Breast epithelium (tissue), 3 donors: ENCODE measurements at regions not wholly inside any gene's neighbourhood (a gene's known extent, or its start where the extent isn't known, plus 50 kb on each side); places are given as distances from the start of the nearest gene placed in this dataset.

Experiments
- CTCF ChIP-seq, 3 donors: fragments of 450-650 bp; IDR thresholded peaks; one replicate each; pipeline ENCODE4 v1.5.1; 2016 to 2017; ENCODE audit warnings: antibody characterized with exemption in 3 of 3, mild to moderate bottlenecking in 3 of 3, moderate library complexity in 3 of 3
- POLR2A ChIP-seq: fragments of 450-650 bp; IDR thresholded peaks from one replicate; pipeline ENCODE4 v1.6.1; 2016; ENCODE audit warnings: antibody characterized with exemption, mild to moderate bottlenecking, moderate library complexity
- POLR2AphosphoS5 ChIP-seq, 3 donors: sonication (generic); formaldehyde crosslinking; IDR thresholded peaks; one replicate each; pipeline ENCODE4 v1.6.1; 2017; ENCODE audit warnings: antibody characterized with exemption in 3 of 3

- TF ChIP-seq CTCF (IDR thresholded peaks at IDR 0.05) (no peak), POLR2A (no peak), POLR2AphosphoS5 (IDR thresholded peaks at IDR 0.05) (no peak)
Observed at GRCh38 chr6:68046302-68046701, 588.8 kb upstream of the ADGRB3 start.
